ENCODE measurements at regions not wholly inside any gene's neighbourhood (a gene's known extent, or its start where the extent isn't known, plus 50 kb on each side); places are given as distances from the start of the nearest gene placed in this dataset.

- TF ChIP-seq RFX5 (IDR thresholded peaks at IDR 0.05; ENCODE audit: low read depth, low read length) = no peak
- no peak for TF ChIP-seq TRAFD1 (CRISPR knock-in tag; IDR thresholded peaks at IDR 0.05; ENCODE audit: borderline replicate concordance)
- no peak for TF ChIP-seq ZNF232 (CRISPR knock-in tag; IDR thresholded peaks at IDR 0.05; ENCODE audit: borderline replicate concordance)
- TF ChIP-seq ZNF362 (CRISPR knock-in tag; IDR thresholded peaks at IDR 0.05; ENCODE audit: borderline replicate concordance) = no peak
- TF ChIP-seq ZFP90 (CRISPR knock-in tag; IDR thresholded peaks at IDR 0.05; ENCODE audit: borderline replicate concordance) = no peak
- TF ChIP-seq ZSCAN5A (CRISPR knock-in tag; IDR thresholded peaks at IDR 0.05; ENCODE audit: borderline replicate concordance) = no peak
- TF ChIP-seq SNAI1 (CRISPR knock-in tag; IDR thresholded peaks at IDR 0.05; ENCODE audit: borderline replicate concordance) = no peak
- TF ChIP-seq CERS6 (CRISPR knock-in tag; IDR thresholded peaks at IDR 0.05) = no peak
- TF ChIP-seq FOXA1 (IDR thresholded peaks at IDR 0.05) = peak; percentile 66
- peak; percentile 77 for TF ChIP-seq FOXA1 (CRISPR knock-in tag; IDR thresholded peaks at IDR 0.05)
- TF ChIP-seq BCL6 (CRISPR knock-in tag; IDR thresholded peaks at IDR 0.05) = peak; percentile 41; the same call in 1 of the 2 replicates
- TF ChIP-seq HNF1A (IDR thresholded peaks at IDR 0.05; ENCODE audit: low read depth) = no peak
- no peak for TF ChIP-seq HNF1A (CRISPR knock-in tag; IDR thresholded peaks at IDR 0.05; ENCODE audit: borderline replicate concordance)
- TF ChIP-seq PHF5A (CRISPR knock-in tag; IDR thresholded peaks at IDR 0.05; ENCODE audit: low read depth, unreplicated experiment) = no peak
- no peak for TF ChIP-seq ZNF570 (CRISPR knock-in tag; IDR thresholded peaks at IDR 0.05; ENCODE audit: borderline replicate concordance)
- no peak for TF ChIP-seq MLLT10 (CRISPR knock-in tag; IDR thresholded peaks at IDR 0.05)
- no peak for TF ChIP-seq ZSCAN21 (CRISPR knock-in tag; IDR thresholded peaks at IDR 0.05; ENCODE audit: borderline replicate concordance)
- no peak for TF ChIP-seq RBM22 (optimal IDR thresholded peaks at IDR 0.05; ENCODE audit: low read length)
- no peak for TF ChIP-seq ZNF816 (CRISPR knock-in tag; IDR thresholded peaks at IDR 0.05; ENCODE audit: borderline replicate concordance)
- TF ChIP-seq TFDP1 (CRISPR knock-in tag; IDR thresholded peaks at IDR 0.05; ENCODE audit: borderline replicate concordance) = no peak
- TF ChIP-seq ZNF17 (CRISPR knock-in tag; IDR thresholded peaks at IDR 0.05) = no peak
Measured at GRCh38 chr7:124460555-124460954, 305.0 kb downstream of the GPR37 start (continued).
